Heart left ventricle (tissue), 16 donors: ENCODE measurements at regions not wholly inside any gene's neighbourhood (a gene's known extent, or its start where the extent isn't known, plus 50 kb on each side); places are given as distances from the start of the nearest gene placed in this dataset.

Experiments
- ATAC-seq, 4 donors: fragments of 200-7000 bp; cut with Tn5 transposase; one replicate each; pipeline ENCODE4 v1.9.1; 2020 to 2022; ENCODE audit warnings: moderate library complexity in 4 of 4, mild to moderate bottlenecking in 3 of 4, moderate number of reproducible peaks in 1 of 4
- DNase-seq, 5 donors: peaks; one replicate each; pipeline ENCODE4 v3.0.0-alpha.2; 2020
- H3K27ac ChIP-seq, 12 donors: fragments of 200-600 bp; sonication (generic) in 4 of 12; one replicate each; pipeline versions ENCODE4 v1.5.0 to v1.8.0; 2016 to 2022; ENCODE audit warnings: mild to moderate bottlenecking in 2 of 12
- H3K27me3 ChIP-seq, 9 donors: fragments of 200-600 bp; sonication (generic) in 2 of 9; one replicate each; pipeline versions ENCODE4 v1.5.1 to v1.8.0; 2016 to 2022; ENCODE audit warnings: mild to moderate bottlenecking in 3 of 9
- H3K36me3 ChIP-seq, 9 donors: fragments of 200-600 bp; sonication (generic) in 2 of 9; one replicate each; pipeline versions ENCODE4 v1.5.0 to v1.8.0; 2018 to 2022; ENCODE audit warnings: mild to moderate bottlenecking in 2 of 9
- H3K4me1 ChIP-seq, 12 donors: fragments of 200-600 bp; sonication (generic) in 4 of 12; one replicate each; pipeline versions ENCODE4 v1.5.0 to v1.8.0; 2016 to 2022; ENCODE audit warnings: mild to moderate bottlenecking in 3 of 12
- H3K4me3 ChIP-seq, 12 donors: fragments of 200-600 bp; sonication (generic) in 4 of 12; one replicate each; pipeline versions ENCODE4 v1.5.0 to v1.8.0; 2017 to 2022; ENCODE audit warnings: mild to moderate bottlenecking in 9 of 12, moderate library complexity in 4 of 12
- H3K9me3 ChIP-seq, 12 donors: fragments of 200-600 bp; sonication (generic) in 4 of 12; one replicate each; pipeline versions ENCODE4 v1.5.0 to v1.8.0; 2016 to 2022; ENCODE audit warnings: mild to moderate bottlenecking in 1 of 12
- CTCF ChIP-seq, 12 donors: fragments of 200-600 bp; sonication (generic) in 4 of 12; IDR thresholded peaks; one replicate each; pipeline versions ENCODE4 v1.5.0 to v1.8.0; 2018 to 2022; ENCODE audit warnings: antibody characterized with exemption in 12 of 12, mild to moderate bottlenecking in 5 of 12
- POLR2A ChIP-seq, 2 donors: fragments of 450-650 bp; IDR thresholded peaks; one replicate each; pipeline ENCODE4 v1.6.1; 2017; ENCODE audit warnings: antibody characterized with exemption in 2 of 2, mild to moderate bottlenecking in 2 of 2, moderate library complexity in 2 of 2
- WGBS, 4 donors: extraction: QIAGEN DNeasy Blood & Tissue Kit in 2 of 4; methylation state at CpG; one replicate each; pipeline versions ENCODE4 v1.1.5 to v1.1.7; 2013 to 2018; 5-methylcytosine and 5-hydroxymethylcytosine counted together
- intact Hi-C, 10 donors: fragments of 100-400 bp; cut with DNase I; formaldehyde crosslinking; loops; one replicate each; pipeline versions ENCODE4 v1.11.1 to v1.14.2; 2022
- donor health status: ischemic (EF 13 %, LVEDD 7.1; RV severe dilation, severe dysfunction).
- donor health status: healthy with polysubstance abuse.
- donor health status: DM: no; HTN: yes; CAD: no.
- donor health status: DM: no; HTN: no; CAD: no.
- donor health status: ischemic (EF 25% LVEDD 6.9; RV normal size, moderate dysfunction).
- donor health status: ischemic (EF 25% LVEDD 5.7; RV mildly dilated, moderate dysfunction).
- donor health status: healthy.
- donor health status: DM: yes; HTN: yes; CAD: no.
- donor health status: ischemic (EF 35%, LVEDD 5.7; RV mildly dilated, moderate dysfunction).
- donor health status: nonischemic (EF 11% LVEDD 7.7; RV severe dilation, severe dysfunction).
- donor health status: DM: yes; HTN: yes; CAD: no.
- donor health status: PGD.
- donor health status: ischemic (EF 29% LVEDD 5.4; RV normal size, mild dysfunction).
- donor health status: nonischemic (EF 23%, LVEDD 6.1; RV moderate dilation, normal function).

- Histone ChIP-seq H3K4me3 (peak overlapping the region in 10 of 12 donors; percentile 16 to 51 (median 36)), H3K36me3 (no peaks in the 10 kb centered on the region), H3K27ac (peak overlapping the region in 9 of 12 donors; percentile 50 to 94 (median 81)), H3K9me3 (no peaks in the 10 kb centered on the region), H3K4me1 (peaks cover 0 to 45% (median 27%) of the 10 kb centered on the region in 12 donors), H3K27me3 (peaks cover 0 to 12% (median 0%) of the 10 kb centered on the region in 9 donors)
- DNase-seq (peak; percentile 77 to 88 (median 83)), ATAC-seq (peak; percentile 50 to 77 (median 70))
- intact Hi-C loops: loop anchor here in 2 of 10 donors (5.0 kb wide), 2 partner anchors 105 to 195 kb away; no protein-coding TSS in a partner anchor
- WGBS, 4 donors: 6 to 16% (median 11%) methylated on average over 17 to 20 of the region's 20 CpGs
- TF ChIP-seq POLR2A (IDR thresholded peaks at IDR 0.05): no peak
- TF ChIP-seq CTCF (IDR thresholded peaks at IDR 0.05): no peak
Observed at GRCh38 chr10:78407009-78407711, 373.5 kb downstream of the RPS24 start.

- ATAC-seq (no peak), DNase-seq (no peak)
- Histone ChIP-seq H3K4me1 (peaks cover 0 to 43% (median 25%) of the 10 kb centered on the region in 12 donors), H3K27me3 (peaks cover 0 to 12% (median 0%) of the 10 kb centered on the region in 9 donors), H3K36me3 (no peaks in the 10 kb centered on the region), H3K4me3 (no peak overlapping the region), H3K27ac (peak overlapping the region; percentile 68 to 94 (median 82)), H3K9me3 (no peaks in the 10 kb centered on the region)
- 76 to 89% (median 84%) methylated on average over 10 of the region's 10 CpGs for WGBS, 4 donors
- TF ChIP-seq CTCF (IDR thresholded peaks at IDR 0.05) (no peak), POLR2A (IDR thresholded peaks at IDR 0.05) (no peak)
- intact Hi-C loops: loop anchor here in 2 of 10 donors (5.0 kb wide), 2 partner anchors 106 to 196 kb away; no protein-coding TSS in a partner anchor
Observed at GRCh38 chr10:78407966-78408365, 374.3 kb downstream of the RPS24 start.

GRCh38 chr10:78408671-78409472 is 375.2 kb downstream of the RPS24 start:
- intact Hi-C loops: loop anchor here in 2 of 10 donors (5.0 kb wide), 2 partner anchors 107 to 197 kb away; no protein-coding TSS in a partner anchor
- Histone ChIP-seq H3K4me1 (peaks cover 0 to 50% (median 26%) of the 10 kb centered on the region in 12 donors), H3K27ac (peak overlapping the region; percentile 68 to 94 (median 82)), H3K4me3 (no peak overlapping the region), H3K27me3 (peaks cover 0 to 12% (median 0%) of the 10 kb centered on the region in 9 donors), H3K36me3 (no peaks in the 10 kb centered on the region), H3K9me3 (no peaks in the 10 kb centered on the region)
- ATAC-seq (peak; percentile 72 to 83 (median 79)), DNase-seq (peak; percentile 82 to 93 (median 86))
- TF ChIP-seq CTCF (IDR thresholded peaks at IDR 0.05): peak in 3 of 12 donors; percentile 9 to 24 (median 16)
- TF ChIP-seq POLR2A (IDR thresholded peaks at IDR 0.05): no peak
- WGBS, 4 donors: 53 to 77% (median 57%) methylated on average over 7 to 12 of the region's 12 CpGs
